NB4 (cell line): ENCODE measurements at regions not wholly inside any gene's neighbourhood (a gene's known extent, or its start where the extent isn't known, plus 50 kb on each side); places are given as distances from the start of the nearest gene placed in this dataset.

Source experiments
- DNase-seq: peaks from one replicate; pipeline ENCODE4 v3.0.0; 2010; ENCODE audit warnings: low read depth
- H3K4me3 ChIP-seq: one replicate; pipeline ENCODE4 v1.5.1; 2011; ENCODE audit warnings: mild to moderate bottlenecking, low read depth, low read length, moderate library complexity
- MAX ChIP-seq: IDR thresholded peaks from 2 replicates; pipeline ENCODE4 v1.6.1; 2011; ENCODE audit warnings: low read depth, low read length
- MYC ChIP-seq: IDR thresholded peaks from 2 replicates; pipeline ENCODE4 v1.6.1; 2011; ENCODE audit warnings: low read depth, low read length
- POLR2A ChIP-seq: IDR thresholded peaks from 2 replicates; pipeline ENCODE4 v1.6.1; 2011; ENCODE audit warnings: mild to moderate bottlenecking; ENCODE audit not compliant: insufficient read length; ENCODE audit errors: extremely low read depth
- TF ChIP-seq, protein P1 (sequence below): IDR thresholded peaks from one replicate; pipeline ENCODE4 v1.5.1; 2012; ENCODE audit warnings: low read depth, low read length

GRCh38 chr3:124422805-124423204 lies 307.4 kb upstream of the UMPS start:
- DNase-seq, result no peak
- TF ChIP-seq, protein P1, sequence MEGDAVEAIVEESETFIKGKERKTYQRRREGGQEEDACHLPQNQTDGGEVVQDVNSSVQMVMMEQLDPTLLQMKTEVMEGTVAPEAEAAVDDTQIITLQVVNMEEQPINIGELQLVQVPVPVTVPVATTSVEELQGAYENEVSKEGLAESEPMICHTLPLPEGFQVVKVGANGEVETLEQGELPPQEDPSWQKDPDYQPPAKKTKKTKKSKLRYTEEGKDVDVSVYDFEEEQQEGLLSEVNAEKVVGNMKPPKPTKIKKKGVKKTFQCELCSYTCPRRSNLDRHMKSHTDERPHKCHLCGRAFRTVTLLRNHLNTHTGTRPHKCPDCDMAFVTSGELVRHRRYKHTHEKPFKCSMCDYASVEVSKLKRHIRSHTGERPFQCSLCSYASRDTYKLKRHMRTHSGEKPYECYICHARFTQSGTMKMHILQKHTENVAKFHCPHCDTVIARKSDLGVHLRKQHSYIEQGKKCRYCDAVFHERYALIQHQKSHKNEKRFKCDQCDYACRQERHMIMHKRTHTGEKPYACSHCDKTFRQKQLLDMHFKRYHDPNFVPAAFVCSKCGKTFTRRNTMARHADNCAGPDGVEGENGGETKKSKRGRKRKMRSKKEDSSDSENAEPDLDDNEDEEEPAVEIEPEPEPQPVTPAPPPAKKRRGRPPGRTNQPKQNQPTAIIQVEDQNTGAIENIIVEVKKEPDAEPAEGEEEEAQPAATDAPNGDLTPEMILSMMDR, result no peak
- TF ChIP-seq MAX (no peak), MYC (no peak), POLR2A (no peak)
- H3K4me3 ChIP-seq, result no peak overlapping the region

GRCh38 chr3:124424396-124424795 lies 305.9 kb upstream of the UMPS start:
- DNase-seq, result no peak
- H3K4me3 ChIP-seq, result no peak overlapping the region
- TF ChIP-seq MYC (no peak), MAX (no peak), POLR2A (no peak)
- TF ChIP-seq, protein P1, result no peak

DNA sequence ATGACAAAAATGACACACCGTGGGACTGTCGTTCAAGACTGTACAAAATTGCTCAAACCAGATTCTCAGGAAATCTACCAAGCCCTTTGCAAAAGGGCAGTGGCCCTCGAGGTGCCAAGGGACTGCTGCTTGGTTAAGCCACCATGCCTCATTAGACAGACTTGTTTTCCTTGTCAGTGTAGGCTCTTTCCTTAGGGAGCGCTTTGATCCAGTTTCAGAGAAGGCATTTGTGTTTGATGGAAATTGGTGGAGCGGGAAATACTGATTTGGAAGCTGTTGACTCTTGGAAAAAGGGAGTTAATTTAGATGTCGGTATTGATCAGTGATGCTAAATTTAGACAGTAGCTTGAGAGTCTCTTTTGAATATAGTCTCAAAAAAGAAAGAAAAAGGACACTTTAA lies 304.3 kb upstream of the UMPS start:
- TF ChIP-seq MAX (no peak), MYC (no peak), POLR2A (no peak)
- TF ChIP-seq, protein P1, result no peak

GRCh38 chr3:124428372-124429128 lies 301.7 kb upstream of the UMPS start:
- H3K4me3 ChIP-seq, result no peak overlapping the region
- TF ChIP-seq MAX (no peak), MYC (no peak), POLR2A (no peak)
- TF ChIP-seq, protein P1, result no peak
- no peak for DNase-seq

More for the DNA sequence above, 304.3 kb upstream of the UMPS start:
- H3K4me3 ChIP-seq, result no peak overlapping the region
- no peak for DNase-seq

DNA sequence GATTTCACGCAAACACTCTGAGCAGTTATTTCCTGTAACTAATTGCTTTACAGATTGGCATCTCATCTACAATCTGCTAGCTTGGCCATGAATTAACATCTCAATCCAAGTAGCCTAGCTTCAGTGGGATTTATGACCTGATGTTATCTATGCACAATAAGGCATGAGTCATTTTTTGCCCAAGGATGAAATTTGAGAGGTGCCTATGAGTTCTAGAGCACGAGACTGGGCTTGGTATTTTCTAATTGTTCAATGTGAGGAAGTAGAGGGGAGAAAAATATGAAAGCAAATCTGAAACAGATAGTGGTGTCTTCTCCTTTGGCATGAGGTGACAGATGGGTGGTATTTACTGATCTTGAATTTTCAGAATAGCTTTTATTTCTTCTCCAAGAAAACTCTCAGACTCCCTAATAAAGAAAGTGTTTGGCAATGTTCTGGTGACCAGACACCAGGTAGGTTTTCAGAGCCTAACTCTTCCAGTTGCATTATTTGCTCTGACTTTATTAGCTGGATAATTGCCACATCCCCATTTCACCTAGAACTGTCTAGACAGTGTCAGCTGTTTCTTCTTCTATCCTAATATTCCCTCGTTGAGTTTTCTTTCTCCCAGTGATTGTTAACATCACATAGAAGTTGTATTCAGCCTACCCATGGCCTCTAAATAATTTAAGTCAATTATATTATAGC lies 301.0 kb upstream of the UMPS start:
- TF ChIP-seq MAX (no peak), MYC (no peak), POLR2A (no peak)
- TF ChIP-seq, protein P1, result no peak
- H3K4me3 ChIP-seq, result no peak overlapping the region
- DNase-seq, result peak; percentile 4
